ENCODE measurements at regions not wholly inside any gene's neighbourhood (a gene's known extent, or its start where the extent isn't known, plus 50 kb on each side); places are given as distances from the start of the nearest gene placed in this dataset.
"Not testable (repeated sequence)": the region's sequence is repeated elsewhere in the genome, so short reads cannot be mapped to it uniquely, and the experiment has no call there.

DNA sequence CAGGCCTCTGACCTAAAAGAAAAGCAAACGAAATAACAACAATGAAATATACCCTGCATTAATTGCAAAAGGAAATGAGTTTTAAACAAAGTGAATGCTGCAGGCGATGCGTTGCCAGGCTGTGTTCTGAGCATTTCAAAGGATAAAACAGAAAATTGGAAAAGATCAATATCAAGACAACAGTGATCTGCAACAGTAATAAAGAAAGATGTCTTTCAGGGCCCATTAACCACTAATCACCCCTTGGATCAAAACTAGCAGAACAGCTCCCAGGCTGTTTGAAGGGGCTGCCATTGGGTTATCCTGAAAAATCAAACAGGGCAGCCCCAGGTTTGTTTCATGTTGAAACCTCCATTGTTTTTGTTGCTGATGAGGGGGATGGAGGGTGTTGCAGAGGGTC lies 219.2 kb downstream of the FGFR2 start:
- H3K4me1 Mint-ChIP-seq = peaks cover 4% of the 10 kb centered on the region
- H3K4me3 ChIP-seq (ENCODE audit: low read length) = no peak overlapping the region
- H3K27ac Mint-ChIP-seq = no peak overlapping the region
- H3K9me3 ChIP-seq (ENCODE audit: control insufficient read depth, low read length) = peaks cover 13% of the 10 kb centered on the region
- peaks cover 6% of the 10 kb centered on the region for H3K36me3 Mint-ChIP-seq (ENCODE audit: low read depth)
- no peak for TF ChIP-seq CTCF (conservative IDR thresholded peaks at IDR 0.05)
- peaks cover 28% of the 10 kb centered on the region for H3K9me3 Mint-ChIP-seq
- WGBS, 2 experiments (ENCODE audit: insufficient coverage in 1 of 2, insufficient read length in 1 of 2) = 94 to 100% methylated on average over 3 of the region's 3 CpGs
- no peak for DNase-seq
- H3K9ac ChIP-seq (ENCODE audit: extremely low read depth, low read length, poor library complexity, severe bottlenecking) = no peak overlapping the region
- H3K36me3 ChIP-seq (ENCODE audit: control insufficient read depth, insufficient read depth, low read length) = no peaks in the 10 kb centered on the region
- H3K4me1 ChIP-seq (ENCODE audit: control insufficient read depth, insufficient read depth, low read length) = no peaks in the 10 kb centered on the region
- no peak overlapping the region for H3K27ac ChIP-seq (ENCODE audit: low read depth, low read length)
- H3K27me3 ChIP-seq (ENCODE audit: control insufficient read depth, insufficient read depth, low read length, poor library complexity, severe bottlenecking) = no peaks in the 10 kb centered on the region
- H3K27me3 Mint-ChIP-seq (ENCODE audit: insufficient read depth) = no peaks in the 10 kb centered on the region
- no peak overlapping the region for H3K4me3 Mint-ChIP-seq

- no peaks in the 10 kb centered on the region for H3K27me3 Mint-ChIP-seq (ENCODE audit: insufficient read depth)
These were observed 218.0 kb downstream of the FGFR2 start for GRCh38 chr10:121380211-121380610.

GRCh38 chr10:121382029-121382520 lies 216.2 kb downstream of the FGFR2 start:
- H3K27ac ChIP-seq (ENCODE audit: low read depth, low read length); H3K9ac ChIP-seq (ENCODE audit: extremely low read depth, low read length, poor library complexity, severe bottlenecking); H3K27me3 ChIP-seq (ENCODE audit: control insufficient read depth, insufficient read depth, low read length, poor library complexity, severe bottlenecking); H3K27ac Mint-ChIP-seq; H3K27me3 Mint-ChIP-seq (ENCODE audit: insufficient read depth); H3K4me3 Mint-ChIP-seq; H3K4me1 ChIP-seq (ENCODE audit: control insufficient read depth, insufficient read depth, low read length); H3K36me3 Mint-ChIP-seq (ENCODE audit: low read depth); H3K4me3 ChIP-seq (ENCODE audit: low read length); DNase-seq; H3K36me3 ChIP-seq (ENCODE audit: control insufficient read depth, insufficient read depth, low read length); H3K4me1 Mint-ChIP-seq: not testable (repeated sequence)
- H3K9me3 ChIP-seq (ENCODE audit: control insufficient read depth, low read length) = peaks cover 17% of the 10 kb centered on the region
- peaks cover 46% of the 10 kb centered on the region for H3K9me3 Mint-ChIP-seq
- WGBS, 2 experiments (ENCODE audit: insufficient coverage in 1 of 2, insufficient read length in 1 of 2) = 96 to 100% methylated on average over 12 to 33 of the region's 33 CpGs

More at GRCh38 chr10:121380211-121380610, 218.0 kb downstream of the FGFR2 start:
- no peaks in the 10 kb centered on the region for H3K4me1 ChIP-seq (ENCODE audit: control insufficient read depth, insufficient read depth, low read length)
- H3K4me3 ChIP-seq (ENCODE audit: low read length) = no peak overlapping the region
- TF ChIP-seq CTCF (conservative IDR thresholded peaks at IDR 0.05) = no peak
- H3K27ac ChIP-seq (ENCODE audit: low read depth, low read length) = no peak overlapping the region
- Mint-ChIP-seq H3K27ac (no peak overlapping the region), H3K4me1 (peaks cover 2% of the 10 kb centered on the region), H3K4me3 (no peak overlapping the region), H3K9me3 (peaks cover 38% of the 10 kb centered on the region), H3K36me3 (ENCODE audit: low read depth) (peaks cover 8% of the 10 kb centered on the region)
- H3K36me3 ChIP-seq (ENCODE audit: control insufficient read depth, insufficient read depth, low read length) = no peaks in the 10 kb centered on the region
- 95 to 100% methylated on average over 1 to 3 of the region's 3 CpGs for WGBS, 2 experiments (ENCODE audit: insufficient coverage in 1 of 2, insufficient read length in 1 of 2)
- H3K9ac ChIP-seq (ENCODE audit: extremely low read depth, low read length, poor library complexity, severe bottlenecking) = no peak overlapping the region
- no peak for DNase-seq
- H3K9me3 ChIP-seq (ENCODE audit: control insufficient read depth, low read length) = peaks cover 17% of the 10 kb centered on the region
- no peaks in the 10 kb centered on the region for H3K27me3 ChIP-seq (ENCODE audit: control insufficient read depth, insufficient read depth, low read length, poor library complexity, severe bottlenecking)

DNA sequence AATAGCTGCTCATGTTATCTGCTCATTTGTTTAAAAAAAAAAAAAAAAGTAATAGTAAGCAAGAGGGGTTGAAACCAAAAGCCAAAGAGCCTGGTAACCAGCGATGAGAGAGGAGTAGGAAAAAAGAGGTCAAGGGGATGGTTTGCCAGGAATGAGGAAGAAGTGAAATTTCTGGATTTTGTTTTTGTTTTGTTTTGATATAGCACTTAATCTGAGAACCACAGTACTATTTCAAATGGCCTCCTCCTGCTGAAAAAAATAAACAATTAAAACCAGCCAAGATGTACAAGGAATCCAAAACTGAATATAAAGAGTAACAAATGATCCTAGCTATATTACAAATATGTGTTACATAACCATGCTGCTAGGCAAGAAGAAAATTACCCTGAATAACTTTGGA lies 213.1 kb downstream of the FGFR2 start:
- WGBS, 2 experiments (ENCODE audit: insufficient coverage in 1 of 2, insufficient read length in 1 of 2) = 96 to 100% methylated on average over 1 of the region's 1 CpG
- H3K4me3 Mint-ChIP-seq = no peak overlapping the region

More for the DNA sequence above, 213.1 kb downstream of the FGFR2 start:
- Histone ChIP-seq H3K36me3 (ENCODE audit: control insufficient read depth, insufficient read depth, low read length) (no peaks in the 10 kb centered on the region), H3K27ac (ENCODE audit: low read depth, low read length) (no peak overlapping the region), H3K9me3 (ENCODE audit: control insufficient read depth, low read length) (peaks cover 17% of the 10 kb centered on the region), H3K4me3 (ENCODE audit: low read length) (no peak overlapping the region), H3K27me3 (ENCODE audit: control insufficient read depth, insufficient read depth, low read length, poor library complexity, severe bottlenecking) (no peaks in the 10 kb centered on the region), H3K9ac (ENCODE audit: extremely low read depth, low read length, poor library complexity, severe bottlenecking) (no peak overlapping the region), H3K4me1 (ENCODE audit: control insufficient read depth, insufficient read depth, low read length) (no peaks in the 10 kb centered on the region)
- Mint-ChIP-seq H3K36me3 (ENCODE audit: low read depth) (peaks cover 8% of the 10 kb centered on the region), H3K4me1 (no peaks in the 10 kb centered on the region), H3K27ac (no peak overlapping the region), H3K27me3 (ENCODE audit: insufficient read depth) (no peaks in the 10 kb centered on the region), H3K9me3 (peaks cover 46% of the 10 kb centered on the region)
- no peak for DNase-seq
- no peak for TF ChIP-seq CTCF (conservative IDR thresholded peaks at IDR 0.05)
